HG03159 (cell line): ENCODE measurements at regions not wholly inside any gene's neighbourhood (a gene's known extent, or its start where the extent isn't known, plus 50 kb on each side); places are given as distances from the start of the nearest gene placed in this dataset.
"Not testable (repeated sequence)": the region's sequence is repeated elsewhere in the genome, so short reads cannot be mapped to it uniquely, and the experiment has no call there.

ENCODE experiments used
- ATAC-seq: cut with Tn5 transposase; IDR thresholded peaks from one replicate; pipeline ENCODE4 v1.9.1; 2021; ENCODE audit warnings: mild to moderate bottlenecking, moderate library complexity; ENCODE audit not compliant: unreplicated experiment

- no peak for ATAC-seq
Measured at GRCh38 chr11:38751421-38751820, 2153.4 kb upstream of the RAG2 start.

GRCh38 chr11:38746516-38746915, 2148.5 kb upstream of the RAG2 start:
- ATAC-seq, result not testable (repeated sequence)

GRCh38 chr11:38723361-38723760, 2125.3 kb upstream of the RAG2 start:
- ATAC-seq, result no peak

GRCh38 chr11:38721586-38722315, 2123.7 kb upstream of the RAG2 start:
- ATAC-seq, result no peak

GRCh38 chr11:38718659-38719058, 2120.6 kb upstream of the RAG2 start:
- ATAC-seq, result no peak

- ATAC-seq, result no peak
Measured at GRCh38 chr11:38718049-38718448, 2120.0 kb upstream of the RAG2 start.

- ATAC-seq, result no peak
Measured at GRCh38 chr11:38711110-38711509, 2113.1 kb upstream of the RAG2 start.

GRCh38 chr11:38710262-38710661, 2112.2 kb upstream of the RAG2 start:
- no peak for ATAC-seq

- no peak for ATAC-seq
Measured at GRCh38 chr11:38700111-38700510, 2102.1 kb upstream of the RAG2 start.

GRCh38 chr11:38693306-38693705, 2095.3 kb upstream of the RAG2 start:
- no peak for ATAC-seq

- ATAC-seq, result not testable (repeated sequence)
Measured at GRCh38 chr11:38690211-38690610, 2092.2 kb upstream of the RAG2 start.

GRCh38 chr11:38687008-38687407, 2089.0 kb upstream of the RAG2 start:
- ATAC-seq, result no peak

GRCh38 chr11:38683484-38683883, 2085.4 kb upstream of the RAG2 start:
- ATAC-seq, result no peak

- no peak for ATAC-seq
Measured at GRCh38 chr11:38680746-38681145, 2082.7 kb upstream of the RAG2 start.

- ATAC-seq, result no peak
Measured at GRCh38 chr11:38680166-38680565, 2082.1 kb upstream of the RAG2 start.

GRCh38 chr11:38672445-38672844, 2074.4 kb upstream of the RAG2 start:
- ATAC-seq, result no peak

- ATAC-seq, result no peak
Measured at GRCh38 chr11:38667359-38667758, 2069.3 kb upstream of the RAG2 start.

- no peak for ATAC-seq
Measured at GRCh38 chr11:38648604-38649003, 2050.6 kb upstream of the RAG2 start.

GRCh38 chr11:38646382-38646781, 2048.3 kb upstream of the RAG2 start:
- ATAC-seq, result no peak

GRCh38 chr11:38640854-38641253, 2042.8 kb upstream of the RAG2 start:
- ATAC-seq, result no peak

GRCh38 chr11:38612701-38613100, 2014.7 kb upstream of the RAG2 start:
- ATAC-seq, result no peak

GRCh38 chr11:38601371-38601770, 2003.3 kb upstream of the RAG2 start:
- ATAC-seq, result not testable (repeated sequence)

GRCh38 chr11:38598418-38598817, 2000.4 kb upstream of the RAG2 start:
- ATAC-seq, result no peak
